Astrocyte (in vitro differentiated cells and primary cell): ENCODE measurements at regions not wholly inside any gene's neighbourhood (a gene's known extent, or its start where the extent isn't known, plus 50 kb on each side); places are given as distances from the start of the nearest gene placed in this dataset.

Source experiments
- CTCF ChIP-seq: IDR thresholded peaks from 2 replicates; pipeline ENCODE4 v1.5.1; 2011; ENCODE audit warnings: low read depth, mild to moderate bottlenecking, inconsistent platforms, low read length, moderate library complexity; ENCODE audit not compliant: insufficient read depth
- EZH2 ChIP-seq: IDR thresholded peaks from 2 replicates; pipeline ENCODE4 v1.6.1; 2012; ENCODE audit warnings: mild to moderate bottlenecking, low read length, inconsistent platforms; ENCODE audit not compliant: insufficient read depth

GRCh38 chr10:47061776-47062175 is 150.5 kb downstream of the PTPN20 start:
- TF ChIP-seq CTCF, result no peak
- TF ChIP-seq EZH2, result no peak
